ENCODE measurements at regions not wholly inside any gene's neighbourhood (a gene's known extent, or its start where the extent isn't known, plus 50 kb on each side); places are given as distances from the start of the nearest gene placed in this dataset.

DNA sequence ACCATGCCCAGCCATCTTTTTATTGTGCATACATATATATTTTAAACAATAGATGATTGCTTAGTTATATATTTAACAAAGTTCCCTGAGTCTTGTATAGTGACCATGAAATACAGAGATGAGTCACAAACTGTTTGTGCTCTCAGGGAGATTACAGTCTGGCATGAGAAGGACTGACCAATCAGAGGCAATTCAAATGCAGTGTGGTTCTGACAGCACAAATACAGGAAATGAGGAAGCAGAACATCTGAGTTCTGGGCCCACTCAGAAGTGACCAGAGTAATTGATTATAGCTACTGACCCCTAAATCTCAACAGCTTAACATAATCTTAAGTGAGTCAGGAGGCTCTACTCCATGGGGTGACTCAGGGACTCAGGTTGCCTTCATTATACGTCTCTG lies 534.5 kb downstream of the OMA1 start:
- Histone ChIP-seq H3K79me2 (ENCODE audit: control insufficient read depth, insufficient read depth, low read length) (no peaks in the 10 kb centered on the region), H3K27ac (ENCODE audit: control insufficient read depth, insufficient read depth) (no peak overlapping the region), H3K4me2 (ENCODE audit: control insufficient read depth, insufficient read depth) (no peak overlapping the region), H3K27me3 (replicated peaks in 1 of 2; ENCODE audit: control insufficient read depth in 2 of 2, insufficient read depth in 2 of 2, low read length in 1 of 2) (no peaks in the 10 kb centered on the region), H3K36me3 (ENCODE audit: control insufficient read depth in 2 of 2, insufficient read depth in 2 of 2, low read length in 1 of 2) (no peaks in the 10 kb centered on the region), H2AFZ (ENCODE audit: control insufficient read depth, low read depth, low read length) (no peak overlapping the region), H4K20me1 (ENCODE audit: control insufficient read depth, insufficient read depth) (no peaks in the 10 kb centered on the region), H3K4me3 (no peak overlapping the region), H3K9me3 (replicated peaks; ENCODE audit: control insufficient read depth, insufficient read depth, low read length) (no peaks in the 10 kb centered on the region), H3K4me1 (ENCODE audit: control insufficient read depth, insufficient read depth, low read length) (no peaks in the 10 kb centered on the region), H3K9ac (ENCODE audit: control insufficient read depth, insufficient read depth, low read length) (no peak overlapping the region)
- no TSS peak for BruUV-seq (replicated peaks)
- TF ChIP-seq, protein P1, sequence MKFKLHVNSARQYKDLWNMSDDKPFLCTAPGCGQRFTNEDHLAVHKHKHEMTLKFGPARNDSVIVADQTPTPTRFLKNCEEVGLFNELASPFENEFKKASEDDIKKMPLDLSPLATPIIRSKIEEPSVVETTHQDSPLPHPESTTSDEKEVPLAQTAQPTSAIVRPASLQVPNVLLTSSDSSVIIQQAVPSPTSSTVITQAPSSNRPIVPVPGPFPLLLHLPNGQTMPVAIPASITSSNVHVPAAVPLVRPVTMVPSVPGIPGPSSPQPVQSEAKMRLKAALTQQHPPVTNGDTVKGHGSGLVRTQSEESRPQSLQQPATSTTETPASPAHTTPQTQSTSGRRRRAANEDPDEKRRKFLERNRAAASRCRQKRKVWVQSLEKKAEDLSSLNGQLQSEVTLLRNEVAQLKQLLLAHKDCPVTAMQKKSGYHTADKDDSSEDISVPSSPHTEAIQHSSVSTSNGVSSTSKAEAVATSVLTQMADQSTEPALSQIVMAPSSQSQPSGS (IDR thresholded peaks at IDR 0.05; ENCODE audit: low read length) = no peak
- TF ChIP-seq, protein P2, sequence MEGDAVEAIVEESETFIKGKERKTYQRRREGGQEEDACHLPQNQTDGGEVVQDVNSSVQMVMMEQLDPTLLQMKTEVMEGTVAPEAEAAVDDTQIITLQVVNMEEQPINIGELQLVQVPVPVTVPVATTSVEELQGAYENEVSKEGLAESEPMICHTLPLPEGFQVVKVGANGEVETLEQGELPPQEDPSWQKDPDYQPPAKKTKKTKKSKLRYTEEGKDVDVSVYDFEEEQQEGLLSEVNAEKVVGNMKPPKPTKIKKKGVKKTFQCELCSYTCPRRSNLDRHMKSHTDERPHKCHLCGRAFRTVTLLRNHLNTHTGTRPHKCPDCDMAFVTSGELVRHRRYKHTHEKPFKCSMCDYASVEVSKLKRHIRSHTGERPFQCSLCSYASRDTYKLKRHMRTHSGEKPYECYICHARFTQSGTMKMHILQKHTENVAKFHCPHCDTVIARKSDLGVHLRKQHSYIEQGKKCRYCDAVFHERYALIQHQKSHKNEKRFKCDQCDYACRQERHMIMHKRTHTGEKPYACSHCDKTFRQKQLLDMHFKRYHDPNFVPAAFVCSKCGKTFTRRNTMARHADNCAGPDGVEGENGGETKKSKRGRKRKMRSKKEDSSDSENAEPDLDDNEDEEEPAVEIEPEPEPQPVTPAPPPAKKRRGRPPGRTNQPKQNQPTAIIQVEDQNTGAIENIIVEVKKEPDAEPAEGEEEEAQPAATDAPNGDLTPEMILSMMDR (IDR thresholded peaks at IDR 0.05 in 2 of 3, conservative IDR thresholded peaks at IDR 0.05 in 1 of 3; ENCODE audit: control insufficient read depth in 2 of 3, extremely low read depth in 1 of 3, insufficient read depth in 1 of 3, low read depth in 3 of 3, low read length in 3 of 3) = no peak
- TF ChIP-seq CBFB (IDR thresholded peaks at IDR 0.05; ENCODE audit: low read depth) (no peak), PAX5 (IDR thresholded peaks at IDR 0.05; ENCODE audit: borderline replicate concordance, low read depth, low read length) (no peak), POLR2AphosphoS2 (IDR thresholded peaks at IDR 0.05; ENCODE audit: low read depth, low read length) (no peak), NRF1 (conservative IDR thresholded peaks at IDR 0.05; ENCODE audit: low read depth, low read length) (no peak), RCOR1 (conservative IDR thresholded peaks at IDR 0.05; ENCODE audit: low read depth, low read length) (no peak), ZNF207 (IDR thresholded peaks at IDR 0.05; ENCODE audit: borderline replicate concordance) (no peak), SUZ12 (IDR thresholded peaks at IDR 0.05; ENCODE audit: unreplicated experiment) (no peak), YBX1 (IDR thresholded peaks at IDR 0.05) (no peak), POLR2AphosphoS5 (IDR thresholded peaks at IDR 0.05; ENCODE audit: low read length) (no peak), NFIC (IDR thresholded peaks at IDR 0.05; ENCODE audit: low read depth, low read length) (no peak), FOXK2 (IDR thresholded peaks at IDR 0.05) (no peak), MTA3 (IDR thresholded peaks at IDR 0.05; ENCODE audit: borderline replicate concordance, low read length) (no peak), SPI1 (IDR thresholded peaks at IDR 0.05; ENCODE audit: borderline replicate concordance, insufficient read depth, low read depth, low read length) (no peak), HCFC1 (IDR thresholded peaks at IDR 0.05; ENCODE audit: low read length) (no peak), BCL11A (IDR thresholded peaks at IDR 0.05; ENCODE audit: low read depth, low read length) (no peak)
- TF ChIP-seq, protein P3, sequence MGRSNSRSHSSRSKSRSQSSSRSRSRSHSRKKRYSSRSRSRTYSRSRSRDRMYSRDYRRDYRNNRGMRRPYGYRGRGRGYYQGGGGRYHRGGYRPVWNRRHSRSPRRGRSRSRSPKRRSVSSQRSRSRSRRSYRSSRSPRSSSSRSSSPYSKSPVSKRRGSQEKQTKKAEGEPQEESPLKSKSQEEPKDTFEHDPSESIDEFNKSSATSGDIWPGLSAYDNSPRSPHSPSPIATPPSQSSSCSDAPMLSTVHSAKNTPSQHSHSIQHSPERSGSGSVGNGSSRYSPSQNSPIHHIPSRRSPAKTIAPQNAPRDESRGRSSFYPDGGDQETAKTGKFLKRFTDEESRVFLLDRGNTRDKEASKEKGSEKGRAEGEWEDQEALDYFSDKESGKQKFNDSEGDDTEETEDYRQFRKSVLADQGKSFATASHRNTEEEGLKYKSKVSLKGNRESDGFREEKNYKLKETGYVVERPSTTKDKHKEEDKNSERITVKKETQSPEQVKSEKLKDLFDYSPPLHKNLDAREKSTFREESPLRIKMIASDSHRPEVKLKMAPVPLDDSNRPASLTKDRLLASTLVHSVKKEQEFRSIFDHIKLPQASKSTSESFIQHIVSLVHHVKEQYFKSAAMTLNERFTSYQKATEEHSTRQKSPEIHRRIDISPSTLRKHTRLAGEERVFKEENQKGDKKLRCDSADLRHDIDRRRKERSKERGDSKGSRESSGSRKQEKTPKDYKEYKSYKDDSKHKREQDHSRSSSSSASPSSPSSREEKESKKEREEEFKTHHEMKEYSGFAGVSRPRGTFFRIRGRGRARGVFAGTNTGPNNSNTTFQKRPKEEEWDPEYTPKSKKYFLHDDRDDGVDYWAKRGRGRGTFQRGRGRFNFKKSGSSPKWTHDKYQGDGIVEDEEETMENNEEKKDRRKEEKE (IDR thresholded peaks at IDR 0.05) = no peak
- in situ Hi-C loops (cut with MboI) = no loop called here
- WGBS (ENCODE audit: insufficient coverage, insufficient replicate concordance, low lambda C conversion rate, missing lambda C conversion rate) = 28% methylated on average over 1 of the region's 1 CpG
- CTCF ChIA-PET = interaction anchor here (1.2 to 3.3 kb wide), 4 partner anchors 35 to 504 kb away, joined by 4 to 21 read pairs (median 10); no protein-coding TSS in a partner anchor
- FAIRE-seq (no peak), DNase-seq (ENCODE audit: low read depth, low spot score) (no peak), ATAC-seq (no peak; the same call in 2 of the 3 replicates)
- RAD21 ChIA-PET (ENCODE audit: unreplicated experiment) = no interaction called here
- intact Hi-C loops (cut with micrococcal nuclease; ENCODE audit: unreplicated experiment) = loop anchor here (1.0 kb wide), 1 partner anchor 30 kb away; no protein-coding TSS in a partner anchor
- POLR2A ChIA-PET = no interaction called here
- SMC1A ChIA-PET (ENCODE audit: uncharacterized antibody, unreplicated experiment) = no interaction called here

All from GM12878 (cell line).